22Rv1 (cell line): ENCODE measurements at regions not wholly inside any gene's neighbourhood (a gene's known extent, or its start where the extent isn't known, plus 50 kb on each side); places are given as distances from the start of the nearest gene placed in this dataset.

Experiments
- ZFX ChIP-seq: fragments of 450-650 bp; IDR thresholded peaks from 2 replicates; pipeline ENCODE4 v1.6.1; 2017; ENCODE audit warnings: antibody characterized with exemption, borderline replicate concordance
- TF ChIP-seq, protein P1 (sequence below): fragments of 450-650 bp; IDR thresholded peaks from 2 replicates; pipeline ENCODE4 v1.5.1; 2017; ENCODE audit warnings: mild to moderate bottlenecking

GRCh38 chr11:129704831-129705230, 110.8 kb upstream of the TMEM45B start:
- TF ChIP-seq, protein P1, sequence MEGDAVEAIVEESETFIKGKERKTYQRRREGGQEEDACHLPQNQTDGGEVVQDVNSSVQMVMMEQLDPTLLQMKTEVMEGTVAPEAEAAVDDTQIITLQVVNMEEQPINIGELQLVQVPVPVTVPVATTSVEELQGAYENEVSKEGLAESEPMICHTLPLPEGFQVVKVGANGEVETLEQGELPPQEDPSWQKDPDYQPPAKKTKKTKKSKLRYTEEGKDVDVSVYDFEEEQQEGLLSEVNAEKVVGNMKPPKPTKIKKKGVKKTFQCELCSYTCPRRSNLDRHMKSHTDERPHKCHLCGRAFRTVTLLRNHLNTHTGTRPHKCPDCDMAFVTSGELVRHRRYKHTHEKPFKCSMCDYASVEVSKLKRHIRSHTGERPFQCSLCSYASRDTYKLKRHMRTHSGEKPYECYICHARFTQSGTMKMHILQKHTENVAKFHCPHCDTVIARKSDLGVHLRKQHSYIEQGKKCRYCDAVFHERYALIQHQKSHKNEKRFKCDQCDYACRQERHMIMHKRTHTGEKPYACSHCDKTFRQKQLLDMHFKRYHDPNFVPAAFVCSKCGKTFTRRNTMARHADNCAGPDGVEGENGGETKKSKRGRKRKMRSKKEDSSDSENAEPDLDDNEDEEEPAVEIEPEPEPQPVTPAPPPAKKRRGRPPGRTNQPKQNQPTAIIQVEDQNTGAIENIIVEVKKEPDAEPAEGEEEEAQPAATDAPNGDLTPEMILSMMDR = no peak
- TF ChIP-seq ZFX = no peak
